ENCODE measurements at regions not wholly inside any gene's neighbourhood (a gene's known extent, or its start where the extent isn't known, plus 50 kb on each side); places are given as distances from the start of the nearest gene placed in this dataset.

DNA sequence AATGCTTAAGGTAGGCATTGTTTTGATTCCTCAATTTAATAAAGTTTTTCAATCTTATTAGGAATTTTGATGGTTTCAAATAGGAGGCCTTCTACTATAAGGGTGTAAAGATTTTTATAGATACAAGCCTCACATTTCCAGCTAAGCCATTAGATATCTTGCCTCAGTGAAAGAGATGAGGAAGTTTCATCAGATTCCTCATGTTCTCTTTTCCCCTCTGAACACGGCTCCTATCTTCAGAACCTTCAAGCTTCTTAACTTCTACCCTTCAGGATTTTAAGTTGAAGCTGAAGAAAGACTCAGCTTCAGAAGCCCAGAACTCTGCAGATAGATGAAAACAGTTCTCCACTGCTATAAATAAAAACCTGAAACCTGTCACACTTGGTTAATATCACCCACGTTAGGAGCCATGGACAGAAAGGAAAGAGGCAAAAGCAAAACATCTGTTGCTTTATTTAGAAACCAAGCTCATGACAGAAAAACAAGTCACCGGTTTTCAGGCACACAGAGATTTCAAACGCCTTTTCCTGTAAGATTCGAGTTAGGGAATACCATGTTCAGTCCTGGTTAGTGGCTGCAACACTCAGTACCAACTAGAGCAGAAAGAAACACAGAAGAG, 82.2 kb upstream of the GOLGA8B start:
- Histone ChIP-seq H3K9me3 (replicated peaks) (no peaks in the 10 kb centered on the region), H3K4me3 (no peak overlapping the region), H3K36me3 (no peaks in the 10 kb centered on the region), H3K4me1 (no peaks in the 10 kb centered on the region), H3K27me3 (ENCODE audit: low read depth) (no peaks in the 10 kb centered on the region), H3K27ac (replicated peaks) (no peak overlapping the region)
- DNase-seq: no peak
- TF ChIP-seq, protein P1, sequence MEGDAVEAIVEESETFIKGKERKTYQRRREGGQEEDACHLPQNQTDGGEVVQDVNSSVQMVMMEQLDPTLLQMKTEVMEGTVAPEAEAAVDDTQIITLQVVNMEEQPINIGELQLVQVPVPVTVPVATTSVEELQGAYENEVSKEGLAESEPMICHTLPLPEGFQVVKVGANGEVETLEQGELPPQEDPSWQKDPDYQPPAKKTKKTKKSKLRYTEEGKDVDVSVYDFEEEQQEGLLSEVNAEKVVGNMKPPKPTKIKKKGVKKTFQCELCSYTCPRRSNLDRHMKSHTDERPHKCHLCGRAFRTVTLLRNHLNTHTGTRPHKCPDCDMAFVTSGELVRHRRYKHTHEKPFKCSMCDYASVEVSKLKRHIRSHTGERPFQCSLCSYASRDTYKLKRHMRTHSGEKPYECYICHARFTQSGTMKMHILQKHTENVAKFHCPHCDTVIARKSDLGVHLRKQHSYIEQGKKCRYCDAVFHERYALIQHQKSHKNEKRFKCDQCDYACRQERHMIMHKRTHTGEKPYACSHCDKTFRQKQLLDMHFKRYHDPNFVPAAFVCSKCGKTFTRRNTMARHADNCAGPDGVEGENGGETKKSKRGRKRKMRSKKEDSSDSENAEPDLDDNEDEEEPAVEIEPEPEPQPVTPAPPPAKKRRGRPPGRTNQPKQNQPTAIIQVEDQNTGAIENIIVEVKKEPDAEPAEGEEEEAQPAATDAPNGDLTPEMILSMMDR (IDR thresholded peaks at IDR 0.05; ENCODE audit: borderline replicate concordance): no peak
- intact Hi-C loops (cut with micrococcal nuclease): no loop called here

DNA sequence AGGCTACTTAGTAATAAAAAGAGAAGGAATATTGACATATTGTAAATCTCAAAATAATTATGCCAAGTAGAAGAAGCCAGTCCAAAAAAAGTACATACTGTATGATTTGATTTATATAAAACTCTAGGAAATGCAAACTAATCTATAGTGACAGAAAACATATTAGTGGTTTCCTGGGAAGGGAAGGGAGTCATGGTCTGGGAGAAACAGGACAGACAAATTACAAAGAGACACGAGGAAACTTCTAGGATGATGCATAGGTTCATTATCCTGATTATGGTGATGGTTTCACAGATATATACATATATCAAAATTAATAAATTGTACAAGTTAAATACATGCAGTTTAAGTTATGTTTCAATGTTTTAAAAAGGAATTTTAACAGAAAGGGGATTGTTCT, 81.0 kb upstream of the GOLGA8B start:
- Histone ChIP-seq H3K4me1 (no peaks in the 10 kb centered on the region), H3K4me3 (no peak overlapping the region), H3K9me3 (replicated peaks) (no peaks in the 10 kb centered on the region), H3K27ac (replicated peaks) (no peak overlapping the region), H3K36me3 (no peaks in the 10 kb centered on the region), H3K27me3 (ENCODE audit: low read depth) (no peaks in the 10 kb centered on the region)
- intact Hi-C loops (cut with micrococcal nuclease): no loop called here
- TF ChIP-seq, protein P1 (IDR thresholded peaks at IDR 0.05; ENCODE audit: borderline replicate concordance): no peak
- DNase-seq: no peak

DNA sequence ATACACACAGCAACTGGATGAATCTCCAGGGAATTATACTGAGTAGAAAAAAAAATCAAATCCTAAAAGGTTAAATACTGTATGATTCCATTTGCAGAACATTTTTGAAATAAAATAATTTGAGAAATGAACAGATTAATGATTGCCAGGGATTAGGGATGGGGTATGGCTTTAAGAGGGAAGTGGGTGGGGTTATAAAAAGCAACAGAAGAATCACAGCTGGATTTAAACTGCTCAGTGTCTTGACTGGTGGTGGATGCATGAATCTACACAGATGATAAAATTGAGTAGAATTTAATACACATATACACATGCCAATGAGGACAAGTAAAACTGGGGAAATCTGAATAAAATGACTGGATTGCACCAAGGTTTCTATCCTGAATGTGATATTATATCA, 79.7 kb upstream of the GOLGA8B start:
- no peaks in the 10 kb centered on the region for H3K27me3 ChIP-seq (ENCODE audit: low read depth)
- no peaks in the 10 kb centered on the region for H3K4me1 ChIP-seq
- no peak for DNase-seq
- TF ChIP-seq, protein P1 (IDR thresholded peaks at IDR 0.05; ENCODE audit: borderline replicate concordance): no peak
- H3K4me3 ChIP-seq: no peak overlapping the region
- no peak overlapping the region for H3K27ac ChIP-seq (replicated peaks)
- no peaks in the 10 kb centered on the region for H3K9me3 ChIP-seq (replicated peaks)
- intact Hi-C loops (cut with micrococcal nuclease): no loop called here
- no peaks in the 10 kb centered on the region for H3K36me3 ChIP-seq

DNA sequence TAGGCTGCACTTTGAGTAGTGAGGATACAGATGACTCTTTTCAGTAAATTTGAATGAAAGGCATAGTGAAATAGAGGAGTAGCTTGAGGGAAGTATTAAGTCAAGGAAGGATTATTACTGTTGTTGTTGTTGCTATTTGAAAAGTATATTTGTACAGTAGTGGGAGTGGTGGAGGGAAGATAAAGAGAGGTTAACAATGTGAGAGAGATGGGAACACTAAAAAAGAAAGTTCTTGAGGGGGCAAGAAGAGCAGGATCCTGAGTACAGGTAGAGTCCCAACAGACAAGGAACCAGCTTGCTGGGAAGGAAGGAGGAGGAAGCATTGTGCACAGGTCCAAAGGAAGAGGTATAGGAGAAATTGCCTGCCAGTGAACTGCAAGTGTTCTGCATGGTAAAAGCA, 75.6 kb upstream of the GOLGA8B start:
- no peak for DNase-seq
- intact Hi-C loops (cut with micrococcal nuclease): no loop called here
- Histone ChIP-seq H3K27me3 (ENCODE audit: low read depth) (peaks cover 14% of the 10 kb centered on the region), H3K4me1 (no peaks in the 10 kb centered on the region), H3K36me3 (no peaks in the 10 kb centered on the region), H3K9me3 (replicated peaks) (no peaks in the 10 kb centered on the region), H3K4me3 (no peak overlapping the region), H3K27ac (replicated peaks) (no peak overlapping the region)
- TF ChIP-seq, protein P1 (IDR thresholded peaks at IDR 0.05; ENCODE audit: borderline replicate concordance): no peak

DNA sequence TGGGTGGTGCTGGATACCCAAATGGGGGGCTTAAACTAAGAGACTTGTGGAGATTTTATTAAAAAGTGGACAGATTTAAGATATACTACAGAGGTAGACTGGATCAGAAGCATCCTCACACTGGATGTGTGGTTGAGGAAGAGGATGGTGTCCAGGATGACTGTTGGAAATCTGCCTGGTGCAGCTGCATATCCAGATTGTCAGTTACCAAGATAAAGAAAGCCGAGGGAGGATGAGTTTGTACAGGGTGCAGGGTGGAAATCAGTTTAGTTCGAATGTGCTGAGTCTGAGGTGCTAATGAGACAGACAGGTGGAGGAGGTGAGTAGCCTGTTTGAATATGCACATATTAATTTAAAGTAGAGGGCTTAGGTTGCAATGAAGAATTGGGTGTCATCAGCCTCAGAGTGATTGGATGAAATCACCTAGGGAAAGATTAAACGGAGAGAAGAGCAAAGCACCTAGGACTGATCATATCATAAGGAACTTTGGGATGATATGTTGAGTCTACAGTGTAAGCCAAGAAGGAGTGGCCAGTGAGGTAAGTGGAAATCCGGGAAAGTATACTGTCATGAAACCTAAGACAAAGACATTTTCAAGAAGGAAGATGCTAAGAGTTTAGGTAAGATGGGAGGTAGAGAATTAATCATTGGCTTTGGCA, 74.1 kb upstream of the GOLGA8B start:
- Histone ChIP-seq H3K27me3 (ENCODE audit: low read depth) (peaks cover 14% of the 10 kb centered on the region), H3K9me3 (replicated peaks) (no peaks in the 10 kb centered on the region), H3K27ac (replicated peaks) (no peak overlapping the region), H3K4me1 (no peaks in the 10 kb centered on the region), H3K36me3 (no peaks in the 10 kb centered on the region), H3K4me3 (no peak overlapping the region)
- no peak for DNase-seq
- TF ChIP-seq, protein P1 (IDR thresholded peaks at IDR 0.05; ENCODE audit: borderline replicate concordance): no peak
- intact Hi-C loops (cut with micrococcal nuclease): no loop called here
